ENCODE measurements at regions not wholly inside any gene's neighbourhood (a gene's known extent, or its start where the extent isn't known, plus 50 kb on each side); places are given as distances from the start of the nearest gene placed in this dataset.

DNA sequence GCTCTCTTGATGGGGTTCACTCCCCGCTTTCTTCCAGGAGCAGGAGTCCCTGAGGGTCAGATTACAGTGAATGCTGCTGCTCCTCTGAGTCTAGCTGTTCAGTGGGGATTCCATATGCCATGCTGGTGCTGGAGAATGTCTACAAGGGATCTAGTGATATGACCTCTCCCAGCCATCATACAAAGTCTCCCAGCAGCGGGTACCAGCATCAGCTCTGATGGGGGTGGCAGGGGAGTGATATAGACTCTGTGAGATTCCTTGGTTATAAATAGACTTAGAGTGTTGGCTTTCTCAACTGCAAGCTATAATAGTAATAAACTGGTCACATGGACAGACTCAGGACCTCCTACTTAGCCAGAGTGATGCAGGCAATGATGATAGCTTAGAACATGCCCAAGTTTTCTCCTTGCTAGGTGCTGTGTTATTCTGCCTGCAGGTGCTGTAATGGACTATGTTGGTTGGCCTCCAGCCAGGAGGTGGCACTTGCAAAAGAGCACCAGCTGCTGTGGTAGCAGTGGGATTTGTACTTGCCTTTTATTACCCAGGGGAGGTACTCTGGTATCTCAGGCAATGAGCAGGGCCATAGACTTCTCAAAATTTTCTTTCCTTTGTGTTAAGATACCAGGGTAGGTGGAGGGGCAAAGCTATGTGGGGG, 86.6 kb downstream of the XIST start (continued):
- TF ChIP-seq, protein P1, sequence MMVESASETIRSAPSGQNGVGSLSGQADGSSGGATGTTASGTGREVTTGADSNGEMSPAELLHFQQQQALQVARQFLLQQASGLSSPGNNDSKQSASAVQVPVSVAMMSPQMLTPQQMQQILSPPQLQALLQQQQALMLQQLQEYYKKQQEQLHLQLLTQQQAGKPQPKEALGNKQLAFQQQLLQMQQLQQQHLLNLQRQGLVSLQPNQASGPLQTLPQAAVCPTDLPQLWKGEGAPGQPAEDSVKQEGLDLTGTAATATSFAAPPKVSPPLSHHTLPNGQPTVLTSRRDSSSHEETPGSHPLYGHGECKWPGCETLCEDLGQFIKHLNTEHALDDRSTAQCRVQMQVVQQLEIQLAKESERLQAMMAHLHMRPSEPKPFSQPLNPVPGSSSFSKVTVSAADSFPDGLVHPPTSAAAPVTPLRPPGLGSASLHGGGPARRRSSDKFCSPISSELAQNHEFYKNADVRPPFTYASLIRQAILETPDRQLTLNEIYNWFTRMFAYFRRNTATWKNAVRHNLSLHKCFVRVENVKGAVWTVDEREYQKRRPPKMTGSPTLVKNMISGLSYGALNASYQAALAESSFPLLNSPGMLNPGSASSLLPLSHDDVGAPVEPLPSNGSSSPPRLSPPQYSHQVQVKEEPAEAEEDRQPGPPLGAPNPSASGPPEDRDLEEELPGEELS (CRISPR knock-in tag; IDR thresholded peaks at IDR 0.05): no peak

- H3K36me3 Mint-ChIP-seq: peaks cover 3% of the 10 kb centered on the region; the same call in 1 of the 2 replicates
- ChIA-PET CTCF (no interaction called here), POLR2A (no interaction called here)
- no peak overlapping the region for H3K4me3 Mint-ChIP-seq
- DNase-seq (ENCODE audit: low spot score) (no peak), ATAC-seq (no peak)
- no peak overlapping the region for H3K27ac Mint-ChIP-seq
- no peaks in the 10 kb centered on the region for H3K27me3 Mint-ChIP-seq (ENCODE audit: low read depth)
- TF ChIP-seq NR2C2 (CRISPR knock-in tag; IDR thresholded peaks at IDR 0.05) (no peak), ETV6 (CRISPR knock-in tag; IDR thresholded peaks at IDR 0.05) (no peak), EMX1 (CRISPR knock-in tag; IDR thresholded peaks at IDR 0.05) (no peak), ZNF263 (CRISPR knock-in tag; IDR thresholded peaks at IDR 0.05; ENCODE audit: low read depth) (no peak), NFE2L1 (CRISPR knock-in tag; IDR thresholded peaks at IDR 0.05) (no peak), KAT7 (CRISPR knock-in tag; IDR thresholded peaks at IDR 0.05; ENCODE audit: borderline replicate concordance) (no peak), ZNF232 (CRISPR knock-in tag; IDR thresholded peaks at IDR 0.05) (no peak), ELF4 (CRISPR knock-in tag; IDR thresholded peaks at IDR 0.05; ENCODE audit: low read depth) (no peak), ERG (CRISPR knock-in tag; IDR thresholded peaks at IDR 0.05) (no peak)
- TF ChIP-seq, protein P2, sequence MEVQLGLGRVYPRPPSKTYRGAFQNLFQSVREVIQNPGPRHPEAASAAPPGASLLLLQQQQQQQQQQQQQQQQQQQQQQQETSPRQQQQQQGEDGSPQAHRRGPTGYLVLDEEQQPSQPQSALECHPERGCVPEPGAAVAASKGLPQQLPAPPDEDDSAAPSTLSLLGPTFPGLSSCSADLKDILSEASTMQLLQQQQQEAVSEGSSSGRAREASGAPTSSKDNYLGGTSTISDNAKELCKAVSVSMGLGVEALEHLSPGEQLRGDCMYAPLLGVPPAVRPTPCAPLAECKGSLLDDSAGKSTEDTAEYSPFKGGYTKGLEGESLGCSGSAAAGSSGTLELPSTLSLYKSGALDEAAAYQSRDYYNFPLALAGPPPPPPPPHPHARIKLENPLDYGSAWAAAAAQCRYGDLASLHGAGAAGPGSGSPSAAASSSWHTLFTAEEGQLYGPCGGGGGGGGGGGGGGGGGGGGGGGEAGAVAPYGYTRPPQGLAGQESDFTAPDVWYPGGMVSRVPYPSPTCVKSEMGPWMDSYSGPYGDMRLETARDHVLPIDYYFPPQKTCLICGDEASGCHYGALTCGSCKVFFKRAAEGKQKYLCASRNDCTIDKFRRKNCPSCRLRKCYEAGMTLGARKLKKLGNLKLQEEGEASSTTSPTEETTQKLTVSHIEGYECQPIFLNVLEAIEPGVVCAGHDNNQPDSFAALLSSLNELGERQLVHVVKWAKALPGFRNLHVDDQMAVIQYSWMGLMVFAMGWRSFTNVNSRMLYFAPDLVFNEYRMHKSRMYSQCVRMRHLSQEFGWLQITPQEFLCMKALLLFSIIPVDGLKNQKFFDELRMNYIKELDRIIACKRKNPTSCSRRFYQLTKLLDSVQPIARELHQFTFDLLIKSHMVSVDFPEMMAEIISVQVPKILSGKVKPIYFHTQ (CRISPR knock-in tag; IDR thresholded peaks at IDR 0.05): no peak
- H3K9me3 Mint-ChIP-seq: peaks cover 33% of the 10 kb centered on the region
- peaks cover 27% of the 10 kb centered on the region for H3K4me1 Mint-ChIP-seq
Observed at GRCh38 chrX:73758250-73758649, 94.3 kb downstream of the XIST start.

All from WTC11 (cell line).